ENCODE measurements at regions not wholly inside any gene's neighbourhood (a gene's known extent, or its start where the extent isn't known, plus 50 kb on each side); places are given as distances from the start of the nearest gene placed in this dataset.

DNA sequence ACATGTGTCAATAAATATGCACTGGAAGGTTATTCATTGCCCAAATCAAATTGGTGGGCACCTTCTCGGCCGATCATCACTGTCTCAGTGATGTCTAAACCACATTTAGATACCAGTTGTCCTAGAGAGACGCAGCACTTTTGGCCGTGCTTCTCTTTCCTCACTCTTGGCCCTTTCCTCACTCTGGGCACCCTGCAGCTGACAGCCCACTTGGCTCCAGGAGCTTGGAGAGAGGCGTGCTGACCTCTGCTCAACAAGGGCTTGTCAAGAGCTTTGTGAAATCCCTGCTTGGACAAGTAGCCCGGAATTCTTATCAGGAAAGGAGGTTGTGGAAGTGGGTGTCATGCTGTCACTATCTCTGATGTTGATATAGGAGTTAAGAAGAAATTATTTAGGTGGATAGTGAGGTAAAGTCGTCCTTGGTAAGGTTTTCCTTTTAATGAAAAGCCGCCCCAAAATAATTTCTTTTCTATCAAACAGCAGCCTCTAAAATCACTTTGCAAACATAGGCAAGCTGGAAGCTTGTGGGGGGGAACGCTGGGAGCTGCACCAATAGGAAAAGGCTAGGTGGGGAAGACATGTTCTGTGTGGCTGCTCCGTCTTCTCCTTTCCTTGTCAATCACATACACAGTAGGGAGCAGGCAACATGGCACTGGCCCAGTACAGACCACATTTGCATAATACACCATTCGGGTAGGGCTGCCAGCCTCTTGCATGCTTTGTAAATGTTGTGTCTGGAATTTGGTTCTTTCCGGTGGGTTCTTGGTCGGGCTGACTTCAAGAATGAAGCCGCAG lies 126.8 kb upstream of the UBE3A start:
- TF ChIP-seq POLR2AphosphoS5 (IDR thresholded peaks at IDR 0.05), result no peak
- TF ChIP-seq, protein P1, sequence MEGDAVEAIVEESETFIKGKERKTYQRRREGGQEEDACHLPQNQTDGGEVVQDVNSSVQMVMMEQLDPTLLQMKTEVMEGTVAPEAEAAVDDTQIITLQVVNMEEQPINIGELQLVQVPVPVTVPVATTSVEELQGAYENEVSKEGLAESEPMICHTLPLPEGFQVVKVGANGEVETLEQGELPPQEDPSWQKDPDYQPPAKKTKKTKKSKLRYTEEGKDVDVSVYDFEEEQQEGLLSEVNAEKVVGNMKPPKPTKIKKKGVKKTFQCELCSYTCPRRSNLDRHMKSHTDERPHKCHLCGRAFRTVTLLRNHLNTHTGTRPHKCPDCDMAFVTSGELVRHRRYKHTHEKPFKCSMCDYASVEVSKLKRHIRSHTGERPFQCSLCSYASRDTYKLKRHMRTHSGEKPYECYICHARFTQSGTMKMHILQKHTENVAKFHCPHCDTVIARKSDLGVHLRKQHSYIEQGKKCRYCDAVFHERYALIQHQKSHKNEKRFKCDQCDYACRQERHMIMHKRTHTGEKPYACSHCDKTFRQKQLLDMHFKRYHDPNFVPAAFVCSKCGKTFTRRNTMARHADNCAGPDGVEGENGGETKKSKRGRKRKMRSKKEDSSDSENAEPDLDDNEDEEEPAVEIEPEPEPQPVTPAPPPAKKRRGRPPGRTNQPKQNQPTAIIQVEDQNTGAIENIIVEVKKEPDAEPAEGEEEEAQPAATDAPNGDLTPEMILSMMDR (IDR thresholded peaks at IDR 0.05), result no peak
- no peak for TF ChIP-seq POLR2A (IDR thresholded peaks at IDR 0.05)
- no peak for TF ChIP-seq EP300 (IDR thresholded peaks at IDR 0.05)

Measured in suprapubic skin (tissue), 4 donors.